Central memory CD8-positive, alpha-beta T cell (primary cell): ENCODE measurements at regions not wholly inside any gene's neighbourhood (a gene's known extent, or its start where the extent isn't known, plus 50 kb on each side); places are given as distances from the start of the nearest gene placed in this dataset.
"Not testable (repeated sequence)": the region's sequence is repeated elsewhere in the genome, so short reads cannot be mapped to it uniquely, and the experiment has no call there.

Experiments used
- ATAC-seq: fragments of 150-1000 bp; cut with Tn5 transposase; replicated peaks from 2 replicates; pipeline ENCODE4 v1.10.0; 2022; ENCODE audit warnings: mild to moderate bottlenecking, moderate FRiP score, moderate number of reproducible peaks; ENCODE audit not compliant: poor library complexity, severe bottlenecking; ENCODE audit errors: extremely low read depth
- DNase-seq, 2 donors: peaks; one replicate each; pipeline ENCODE4 v3.0.0; 2021; ENCODE audit warnings: low spot score in 2 of 2
- H3K27ac Mint-ChIP-seq: one replicate; pipeline ENCODE4 v1.8.0; 2022; ENCODE audit warnings: low read depth, mild to moderate bottlenecking, moderate library complexity, mixed read lengths
- H3K27me3 Mint-ChIP-seq: one replicate; pipeline ENCODE4 v1.8.0; 2022; ENCODE audit warnings: mixed read lengths
- H3K36me3 Mint-ChIP-seq: one replicate; pipeline ENCODE4 v1.8.0; 2022; ENCODE audit warnings: mild to moderate bottlenecking, moderate library complexity, mixed read lengths; ENCODE audit not compliant: insufficient read depth
- H3K4me1 Mint-ChIP-seq: one replicate; pipeline ENCODE4 v1.8.0; 2022; ENCODE audit warnings: mixed read lengths
- H3K4me3 Mint-ChIP-seq: one replicate; pipeline ENCODE4 v1.8.0; 2022; ENCODE audit warnings: mild to moderate bottlenecking, moderate library complexity, mixed read lengths
- H3K9me3 Mint-ChIP-seq: one replicate; pipeline ENCODE4 v1.8.0; 2022; ENCODE audit warnings: mixed read lengths

DNA sequence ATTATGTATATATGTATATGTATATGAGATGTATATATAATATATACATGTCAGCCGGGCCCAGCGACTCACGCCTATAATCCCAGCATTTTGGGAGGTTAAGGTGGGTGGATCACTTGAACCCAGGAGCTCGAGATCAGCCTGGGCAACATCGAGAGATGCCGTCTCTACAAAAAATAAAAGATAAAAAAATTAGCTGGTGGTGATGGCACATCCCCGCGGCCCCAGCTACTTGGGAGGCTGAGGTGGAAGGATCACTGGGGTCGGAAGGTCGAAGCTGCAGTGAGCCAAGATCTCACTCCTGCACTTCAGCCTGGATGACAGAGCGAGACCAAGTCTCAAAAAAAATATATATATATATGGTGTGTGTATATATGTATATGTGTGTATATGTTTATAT, 4750.3 kb upstream of the OR11H1 start:
- not testable (repeated sequence) for H3K36me3 Mint-ChIP-seq, H3K4me1 Mint-ChIP-seq, H3K27ac Mint-ChIP-seq, H3K4me3 Mint-ChIP-seq, ATAC-seq, H3K27me3 Mint-ChIP-seq, DNase-seq
- H3K9me3 Mint-ChIP-seq = peaks cover 21% of the 10 kb centered on the region

DNA sequence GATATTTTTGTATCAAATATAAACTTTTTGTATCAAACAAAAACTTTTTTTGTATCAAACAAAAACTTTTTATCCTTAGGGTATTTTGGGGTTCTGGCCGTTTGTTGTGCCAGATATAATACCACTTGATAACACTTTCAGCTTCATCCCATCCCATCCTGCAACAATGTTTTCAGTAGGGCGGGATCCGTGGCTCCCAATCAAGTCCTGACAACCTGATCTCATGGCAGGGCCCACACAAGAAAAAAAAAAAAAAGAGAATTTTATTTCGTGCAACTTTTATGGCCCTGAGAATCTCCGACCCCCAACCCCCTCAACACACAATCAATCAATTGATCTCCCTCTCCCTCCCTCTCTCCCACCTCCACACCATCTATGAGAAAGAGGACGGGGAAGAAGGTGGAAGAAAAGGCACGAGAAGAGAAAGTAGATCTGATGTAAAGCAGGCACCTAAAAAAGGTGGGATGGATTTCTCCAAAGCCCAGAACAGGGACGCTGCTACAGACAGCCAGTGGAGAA, 4749.6 kb upstream of the OR11H1 start:
- Mint-ChIP-seq H3K4me3 (no peak overlapping the region), H3K27me3 (no peaks in the 10 kb centered on the region), H3K9me3 (peaks cover 22% of the 10 kb centered on the region), H3K36me3 (peaks cover 3% of the 10 kb centered on the region), H3K27ac (no peak overlapping the region), H3K4me1 (no peaks in the 10 kb centered on the region)
- DNase-seq (no peak), ATAC-seq (no peak)

- not testable (repeated sequence) for H3K27ac Mint-ChIP-seq, DNase-seq, ATAC-seq, H3K4me3 Mint-ChIP-seq, H3K36me3 Mint-ChIP-seq, H3K4me1 Mint-ChIP-seq, H3K27me3 Mint-ChIP-seq
- peaks cover 25% of the 10 kb centered on the region for H3K9me3 Mint-ChIP-seq
Observed at GRCh38 chr22:10779200-10779599, 4748.8 kb upstream of the OR11H1 start.

GRCh38 chr22:10780281-10780680, 4747.7 kb upstream of the OR11H1 start:
- Mint-ChIP-seq H3K27ac (no peak overlapping the region), H3K4me1 (no peaks in the 10 kb centered on the region), H3K4me3 (no peak overlapping the region), H3K9me3 (peaks cover 27% of the 10 kb centered on the region), H3K27me3 (no peaks in the 10 kb centered on the region), H3K36me3 (peaks cover 3% of the 10 kb centered on the region)
- no peak for DNase-seq
- ATAC-seq = no peak

DNA sequence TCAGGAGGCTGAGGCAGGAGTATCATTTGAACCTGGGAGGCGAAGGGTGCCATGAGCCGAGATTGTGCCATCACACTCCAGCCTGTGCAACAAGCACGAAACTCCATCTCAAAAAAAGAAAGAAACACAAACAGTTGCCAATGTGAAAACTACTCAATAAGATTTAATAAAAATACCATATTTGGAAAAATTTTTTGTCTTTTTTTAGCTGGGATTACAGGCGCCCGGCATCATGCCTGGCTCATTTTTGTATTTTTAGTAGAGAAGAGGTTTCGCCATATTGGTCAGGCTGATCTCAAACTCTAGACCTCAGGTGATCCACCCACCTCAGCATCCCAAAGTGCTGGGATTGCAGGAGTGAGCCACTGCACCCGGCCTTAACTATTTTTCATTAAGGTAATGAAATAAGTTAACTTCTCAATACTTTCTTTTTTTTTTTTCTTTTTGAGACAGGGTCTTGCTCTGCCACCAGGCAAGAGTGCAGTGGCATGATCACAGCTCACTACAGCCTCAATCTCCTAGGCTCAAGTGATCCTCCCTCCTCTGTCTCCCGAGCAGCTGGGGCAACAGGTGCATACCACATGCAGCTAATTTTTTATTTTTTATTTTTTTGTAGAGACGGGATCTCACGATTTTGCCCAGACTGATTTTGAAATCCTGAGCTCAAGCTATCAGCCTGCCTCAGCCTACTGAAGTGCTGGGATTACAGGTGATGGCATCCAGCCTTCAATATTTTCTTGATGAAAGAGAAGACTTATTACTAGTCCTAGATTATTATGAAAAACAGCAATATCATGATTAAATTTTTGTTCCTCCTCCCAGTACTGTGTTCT, 4746.2 kb upstream of the OR11H1 start:
- H3K4me3 Mint-ChIP-seq = no peak overlapping the region
- H3K27ac Mint-ChIP-seq = no peak overlapping the region
- H3K4me1 Mint-ChIP-seq = no peaks in the 10 kb centered on the region
- H3K27me3 Mint-ChIP-seq = no peaks in the 10 kb centered on the region
- peaks cover 27% of the 10 kb centered on the region for H3K9me3 Mint-ChIP-seq
- DNase-seq (no peak), ATAC-seq (no peak)
- peaks cover 3% of the 10 kb centered on the region for H3K36me3 Mint-ChIP-seq
